Activated T-cell treated with anti-CD3 and anti-CD28 coated beads, Interleukin-2, amount 50 U/mL, for 72 hours (primary cell): ENCODE measurements at regions not wholly inside any gene's neighbourhood (a gene's known extent, or its start where the extent isn't known, plus 50 kb on each side); places are given as distances from the start of the nearest gene placed in this dataset.
"Not testable (repeated sequence)": the region's sequence is repeated elsewhere in the genome, so short reads cannot be mapped to it uniquely, and the experiment has no call there.

Experiments
- ATAC-seq, 2 donors: fragments of 150-1000 bp; cut with Tn5 transposase; replicated peaks in 1 of 2; 2 replicates each; pipeline ENCODE4 v1.10.0; 2021; ENCODE audit warnings: moderate library complexity in 2 of 2, mild to moderate bottlenecking in 1 of 2
- DNase-seq, 2 donors: peaks; one replicate each; pipeline ENCODE4 v3.0.0; 2021 to 2022; ENCODE audit warnings: mixed read lengths in 1 of 2
- H3K27ac Mint-ChIP-seq: one replicate; pipeline ENCODE4 v1.8.0; 2022; ENCODE audit warnings: mild to moderate bottlenecking, moderate library complexity, mixed read lengths
- H3K27me3 Mint-ChIP-seq: one replicate; pipeline ENCODE4 v1.8.0; 2022; ENCODE audit warnings: low read depth, mixed read lengths
- H3K36me3 Mint-ChIP-seq, 2 donors: one replicate each; pipeline ENCODE4 v1.8.0; 2022; ENCODE audit warnings: mixed read lengths in 2 of 2, mild to moderate bottlenecking in 1 of 2; ENCODE audit not compliant: insufficient read depth in 2 of 2
- H3K4me1 Mint-ChIP-seq: one replicate; pipeline ENCODE4 v1.8.0; 2022; ENCODE audit warnings: low read depth, mixed read lengths
- H3K4me3 Mint-ChIP-seq, 2 donors: one replicate each; pipeline ENCODE4 v1.8.0; 2022; ENCODE audit warnings: mild to moderate bottlenecking in 2 of 2, mixed read lengths in 2 of 2, moderate library complexity in 2 of 2
- H3K9me3 Mint-ChIP-seq, 2 donors: one replicate each; pipeline ENCODE4 v1.8.0; 2022; ENCODE audit warnings: mixed read lengths in 2 of 2

DNA sequence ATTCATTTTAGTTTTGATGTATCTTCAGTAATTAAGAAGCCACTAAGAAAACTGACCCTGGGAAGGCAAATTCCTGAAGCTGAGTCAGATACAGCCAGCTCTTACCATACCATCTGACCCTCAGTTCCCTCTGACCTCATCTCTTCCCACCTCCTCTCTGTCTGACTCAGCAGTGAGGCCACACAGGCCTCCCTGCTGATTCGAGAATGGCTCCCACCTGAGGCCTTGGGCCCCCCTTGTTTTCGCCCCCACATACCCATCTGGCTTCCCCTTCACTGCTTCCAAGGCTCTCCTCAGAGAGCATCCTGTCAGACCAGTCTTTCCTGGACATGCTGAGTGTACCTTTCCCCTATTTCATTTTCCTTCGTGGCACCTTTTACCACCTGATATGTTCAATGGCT, 71.0 kb upstream of the CYP1B1 start:
- no peak overlapping the region for H3K27ac Mint-ChIP-seq
- DNase-seq (peak; percentile 14 to 28), ATAC-seq (peak; percentile 81 to 87)
- H3K4me3 Mint-ChIP-seq, result peak overlapping the region; percentile 31 to 57
- no peaks in the 10 kb centered on the region for H3K36me3 Mint-ChIP-seq
- no peaks in the 10 kb centered on the region for H3K4me1 Mint-ChIP-seq
- peaks cover 0 to 2% of the 10 kb centered on the region in 2 donors for H3K9me3 Mint-ChIP-seq
- peaks cover 6% of the 10 kb centered on the region for H3K27me3 Mint-ChIP-seq

DNA sequence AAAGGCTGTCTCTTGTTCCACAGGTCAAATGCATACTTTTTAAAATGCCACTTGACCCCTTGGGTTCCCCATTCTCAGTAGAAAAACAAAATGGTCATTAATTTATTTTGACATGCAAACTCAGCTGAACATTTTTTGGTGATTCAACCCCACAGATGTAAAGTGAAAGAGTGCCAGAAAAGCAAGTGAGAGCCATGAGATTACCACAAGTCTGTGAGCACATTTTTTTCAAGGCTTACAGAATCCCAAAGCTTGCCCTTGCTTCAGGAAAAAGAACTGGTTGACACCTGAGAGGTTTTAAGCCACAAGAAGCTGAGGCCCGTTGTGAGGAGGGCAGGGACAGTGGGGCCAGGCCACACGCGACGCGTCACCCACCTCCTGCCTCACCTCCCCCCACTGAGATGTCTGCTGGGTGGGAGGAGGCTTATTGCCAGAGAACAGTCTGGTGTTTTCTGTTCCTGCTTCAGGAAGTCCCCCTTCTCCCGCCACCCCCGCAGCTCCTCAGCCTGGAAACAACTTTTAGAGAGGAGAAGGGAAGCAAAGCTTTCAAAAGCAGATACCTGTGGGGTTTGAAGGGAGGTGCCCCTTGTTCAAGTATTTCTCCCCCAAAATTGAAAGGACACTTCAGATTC, 70.4 kb upstream of the CYP1B1 start:
- Mint-ChIP-seq H3K4me1 (no peaks in the 10 kb centered on the region), H3K27ac (no peak overlapping the region), H3K36me3 (no peaks in the 10 kb centered on the region), H3K4me3 (peak overlapping the region in 1 of 2 donors; percentile 57), H3K9me3 (peaks cover 0 to 2% of the 10 kb centered on the region in 2 donors), H3K27me3 (peaks cover 7% of the 10 kb centered on the region)
- DNase-seq, result peak; percentile 4 to 16
- peak; percentile 53 to 66 for ATAC-seq

DNA sequence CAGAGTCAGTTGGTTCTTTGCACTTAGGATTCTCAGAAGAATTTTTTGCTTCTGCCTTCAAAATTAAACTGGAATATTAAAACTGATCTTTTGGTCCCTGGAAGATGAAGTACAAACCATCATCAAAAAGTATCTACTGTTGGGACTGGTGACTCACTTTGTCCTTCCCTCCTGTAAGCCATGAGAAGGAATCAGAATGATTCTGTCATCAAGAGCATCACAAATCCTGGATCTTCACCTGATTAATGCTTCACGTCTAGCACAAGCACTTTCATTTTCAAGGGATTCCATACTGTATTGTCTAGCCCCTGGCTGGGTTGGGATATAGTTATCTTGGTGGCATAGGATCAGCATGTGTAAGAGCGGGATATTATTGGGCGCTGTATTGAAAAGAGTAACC, 69.3 kb upstream of the CYP1B1 start:
- Mint-ChIP-seq H3K4me3 (no peak overlapping the region), H3K27me3 (peaks cover 12% of the 10 kb centered on the region), H3K9me3 (peaks cover 0 to 2% of the 10 kb centered on the region in 2 donors), H3K36me3 (no peaks in the 10 kb centered on the region), H3K4me1 (no peaks in the 10 kb centered on the region), H3K27ac (no peak overlapping the region)
- no peak for DNase-seq
- no peak for ATAC-seq

DNA sequence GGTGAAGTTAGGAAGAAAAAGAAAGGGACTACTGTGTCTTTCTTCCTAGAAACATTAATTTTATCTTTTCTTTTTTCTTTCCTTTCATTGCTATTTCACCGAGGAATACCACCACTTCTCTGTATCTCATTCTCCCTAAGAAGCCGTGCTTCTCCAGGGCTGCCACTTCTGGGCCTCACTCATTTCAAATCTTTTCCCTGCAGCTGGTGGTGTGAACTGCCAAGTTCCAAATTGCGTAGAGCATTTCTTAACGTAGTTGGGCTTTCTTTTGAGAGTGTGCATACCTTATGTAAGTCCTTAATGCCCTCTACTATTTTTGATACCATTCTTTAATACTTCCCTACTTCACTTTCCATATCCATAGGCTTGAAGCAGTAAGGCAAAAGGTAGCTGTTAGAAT, 66.7 kb upstream of the CYP1B1 start:
- ATAC-seq (no peak), DNase-seq (no peak)
- peaks cover 12% of the 10 kb centered on the region for H3K27me3 Mint-ChIP-seq
- no peak overlapping the region for H3K27ac Mint-ChIP-seq
- no peak overlapping the region for H3K4me3 Mint-ChIP-seq
- no peaks in the 10 kb centered on the region for H3K4me1 Mint-ChIP-seq
- no peaks in the 10 kb centered on the region for H3K36me3 Mint-ChIP-seq
- peaks cover 0 to under 1% of the 10 kb centered on the region in 2 donors for H3K9me3 Mint-ChIP-seq

DNA sequence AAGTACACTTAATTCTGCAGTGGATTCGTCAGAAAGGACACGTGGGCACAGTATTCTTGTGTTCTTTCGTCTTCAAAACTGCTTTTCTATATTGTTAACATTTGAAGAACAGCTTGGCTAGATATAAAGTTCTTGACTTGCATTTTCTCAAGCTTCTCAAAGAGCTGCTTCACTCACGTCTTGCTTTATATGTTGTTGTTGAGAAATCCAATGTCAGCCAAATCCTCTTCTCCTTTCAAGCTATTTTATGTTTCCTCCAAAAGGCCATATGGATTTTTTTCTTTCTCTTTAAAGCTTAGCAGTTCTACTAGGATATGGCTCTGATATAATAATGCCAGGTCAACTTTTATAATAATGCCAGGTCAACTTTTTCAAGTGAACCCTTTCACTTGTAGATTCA, 65.5 kb upstream of the CYP1B1 start:
- no peak for DNase-seq
- Mint-ChIP-seq H3K9me3 (peaks cover 1 to 3% of the 10 kb centered on the region in 2 donors), H3K4me1 (no peaks in the 10 kb centered on the region), H3K4me3 (no peak overlapping the region), H3K27me3 (peaks cover 20% of the 10 kb centered on the region), H3K27ac (no peak overlapping the region), H3K36me3 (no peaks in the 10 kb centered on the region)
- ATAC-seq, result no peak

DNA sequence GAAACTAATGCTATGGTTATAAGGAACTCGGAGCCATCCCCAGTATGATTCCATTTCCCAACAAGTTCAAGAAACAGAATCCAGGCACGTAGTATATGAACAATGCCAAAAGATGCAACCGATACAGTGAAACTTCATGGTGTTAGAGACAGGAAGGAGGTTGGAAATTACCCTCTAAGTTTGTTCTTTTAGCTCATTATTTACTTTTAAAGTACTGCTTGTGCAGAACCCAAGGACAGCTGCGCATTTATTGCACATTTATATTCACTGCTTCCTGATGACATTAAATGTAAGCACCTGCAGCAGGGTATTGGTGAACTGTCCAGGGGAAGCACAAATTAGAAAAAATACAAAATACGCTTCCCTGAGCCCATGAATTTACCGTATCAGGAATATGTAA, 63.0 kb upstream of the CYP1B1 start:
- Mint-ChIP-seq H3K27ac (no peak overlapping the region), H3K36me3 (no peaks in the 10 kb centered on the region), H3K27me3 (peaks cover 28% of the 10 kb centered on the region), H3K9me3 (peaks cover 1 to 3% of the 10 kb centered on the region in 2 donors), H3K4me3 (no peak overlapping the region), H3K4me1 (no peaks in the 10 kb centered on the region)
- DNase-seq (no peak), ATAC-seq (no peak)

DNA sequence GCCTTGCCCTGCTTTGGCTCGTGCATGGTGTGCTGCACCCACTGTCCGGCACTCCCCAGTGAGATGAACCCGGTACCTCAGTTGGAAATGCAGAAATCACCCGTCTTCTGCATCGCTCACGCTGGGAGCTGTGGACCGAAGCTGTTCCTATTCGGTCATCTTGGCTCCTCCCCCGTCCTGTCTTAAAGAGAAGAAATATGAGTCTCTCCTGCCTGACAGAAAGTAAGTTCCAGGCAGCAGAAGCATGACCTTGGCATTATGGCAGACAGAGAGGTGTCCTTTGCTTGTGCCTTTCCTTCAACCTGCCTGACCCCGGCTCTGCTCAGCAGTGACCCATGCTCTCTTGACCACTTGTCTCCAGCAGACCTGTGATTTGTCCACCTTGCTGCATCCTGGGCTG, 62.5 kb upstream of the CYP1B1 start:
- Mint-ChIP-seq H3K36me3 (no peaks in the 10 kb centered on the region), H3K27me3 (peaks cover 28% of the 10 kb centered on the region), H3K4me3 (no peak overlapping the region), H3K4me1 (no peaks in the 10 kb centered on the region), H3K27ac (no peak overlapping the region), H3K9me3 (peaks cover 1 to 3% of the 10 kb centered on the region in 2 donors)
- ATAC-seq, result no peak
- no peak for DNase-seq

DNA sequence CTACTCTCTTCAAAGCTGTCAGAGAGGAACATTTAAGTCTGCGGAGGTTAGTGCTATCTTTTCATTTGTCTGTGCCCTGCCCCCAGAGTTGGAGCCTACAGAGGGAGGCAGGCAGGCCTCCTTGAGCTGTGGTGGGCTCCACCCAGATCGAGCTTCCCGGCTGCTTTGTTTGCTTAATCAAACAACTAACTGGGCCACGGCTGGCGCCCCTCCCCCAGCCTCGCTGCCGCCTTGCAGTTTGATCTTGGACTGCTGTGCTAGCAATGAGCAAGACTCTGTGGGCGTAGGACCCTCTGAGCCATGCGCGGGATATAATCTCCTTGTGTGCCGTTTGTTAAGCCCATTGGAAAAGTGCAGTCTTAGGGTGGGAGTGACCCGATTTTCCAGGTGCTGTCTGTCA, 62.0 kb upstream of the CYP1B1 start:
- H3K4me1 Mint-ChIP-seq, H3K9me3 Mint-ChIP-seq, DNase-seq, ATAC-seq, H3K36me3 Mint-ChIP-seq, H3K27ac Mint-ChIP-seq, H3K4me3 Mint-ChIP-seq: not testable (repeated sequence)
- H3K27me3 Mint-ChIP-seq, result peaks cover 28% of the 10 kb centered on the region

DNA sequence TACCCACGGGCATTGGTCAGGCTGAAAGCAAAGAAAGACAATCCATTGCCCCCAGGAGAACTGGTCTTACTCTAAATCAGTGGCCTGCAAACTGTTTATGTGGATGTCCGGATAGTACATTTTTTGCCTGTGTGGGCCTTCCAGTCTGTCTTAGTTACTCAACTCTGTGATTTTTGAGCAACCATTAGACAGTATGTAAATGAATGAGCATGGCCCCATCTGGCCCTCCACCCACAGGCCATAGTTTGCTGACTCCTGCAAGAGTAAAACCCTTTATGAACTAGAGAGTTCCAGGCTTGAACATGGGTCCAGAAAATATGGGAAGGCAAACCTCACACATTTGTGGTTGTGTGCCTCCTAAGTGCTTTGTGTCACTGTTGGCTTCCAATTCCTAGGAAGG, 55.7 kb upstream of the CYP1B1 start:
- ATAC-seq, result no peak
- peaks cover 5 to 10% of the 10 kb centered on the region in 2 donors for H3K9me3 Mint-ChIP-seq
- no peaks in the 10 kb centered on the region for H3K4me1 Mint-ChIP-seq
- H3K4me3 Mint-ChIP-seq, result no peak overlapping the region
- DNase-seq, result no peak
- H3K27me3 Mint-ChIP-seq, result peaks cover 9% of the 10 kb centered on the region
- H3K36me3 Mint-ChIP-seq, result peaks cover 6 to 10% of the 10 kb centered on the region in 2 donors
- no peak overlapping the region for H3K27ac Mint-ChIP-seq

DNA sequence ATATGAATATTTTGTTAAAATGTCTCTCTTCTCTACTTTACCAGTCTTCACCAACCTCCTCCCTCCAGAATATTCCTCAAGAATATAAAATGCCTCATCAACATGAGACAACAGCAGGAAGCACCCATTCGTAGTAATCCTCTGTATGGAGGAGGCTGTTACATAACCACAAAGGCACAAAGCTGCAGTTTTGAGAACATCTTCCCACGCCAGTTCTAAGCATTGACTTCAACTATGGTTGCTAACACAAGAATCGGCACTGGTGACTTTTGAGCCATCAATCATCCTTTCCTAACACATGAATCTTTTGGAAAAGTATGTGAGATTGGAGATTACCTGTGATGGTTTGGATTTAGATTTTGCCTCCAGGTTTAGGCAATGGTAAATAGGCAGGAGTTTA, 54.9 kb upstream of the CYP1B1 start:
- Mint-ChIP-seq H3K27me3 (peaks cover 8% of the 10 kb centered on the region), H3K4me3 (no peak overlapping the region), H3K9me3 (peaks cover 9 to 13% of the 10 kb centered on the region in 2 donors), H3K27ac (no peak overlapping the region), H3K36me3 (peaks cover 7 to 13% of the 10 kb centered on the region in 2 donors), H3K4me1 (no peaks in the 10 kb centered on the region)
- DNase-seq (no peak), ATAC-seq (no peak)

DNA sequence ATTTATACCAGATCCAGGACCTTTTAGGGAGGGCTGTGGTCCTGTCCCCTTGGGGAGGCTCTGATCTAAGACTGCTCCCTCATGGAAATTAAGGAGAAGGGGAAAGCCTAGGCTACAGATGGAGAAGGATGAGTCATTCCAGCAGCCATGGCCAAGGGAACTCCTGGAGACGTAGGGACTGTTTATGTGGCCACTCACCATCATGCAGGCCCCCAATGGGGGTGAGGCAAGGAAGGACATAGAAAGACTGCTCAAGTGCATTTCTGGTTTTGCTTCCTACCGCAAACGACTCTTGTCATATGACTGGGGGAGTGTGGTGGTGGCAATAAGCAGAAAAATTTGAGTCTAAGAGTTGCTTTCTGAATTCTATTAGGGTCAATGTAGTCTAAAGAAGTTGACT, 54.0 kb upstream of the CYP1B1 start:
- peaks cover 7 to 13% of the 10 kb centered on the region in 2 donors for H3K36me3 Mint-ChIP-seq
- no peak overlapping the region for H3K27ac Mint-ChIP-seq
- ATAC-seq, result no peak
- peaks cover 5% of the 10 kb centered on the region for H3K27me3 Mint-ChIP-seq
- peaks cover 10 to 13% of the 10 kb centered on the region in 2 donors for H3K9me3 Mint-ChIP-seq
- no peaks in the 10 kb centered on the region for H3K4me1 Mint-ChIP-seq
- DNase-seq, result no peak
- H3K4me3 Mint-ChIP-seq, result no peak overlapping the region

DNA sequence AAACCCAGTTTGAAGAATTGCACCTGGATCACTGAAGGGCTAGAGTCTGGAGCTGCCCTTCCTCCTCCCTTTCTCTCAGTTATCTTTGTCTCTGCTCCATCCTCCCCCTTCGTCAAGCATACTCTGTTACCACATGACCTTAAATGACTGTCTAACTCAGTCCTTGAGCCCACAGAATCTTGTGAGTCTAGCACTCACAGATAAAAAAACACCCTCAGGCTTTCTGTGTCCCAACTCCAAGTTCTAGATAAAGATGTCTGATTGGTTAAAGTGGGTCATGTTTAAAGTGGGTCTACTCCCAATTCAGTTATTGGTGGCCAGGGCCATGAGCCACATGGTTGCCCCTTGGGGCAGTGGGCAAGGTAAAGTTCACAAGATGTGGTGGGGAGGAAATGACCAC, 53.5 kb upstream of the CYP1B1 start:
- Mint-ChIP-seq H3K27me3 (no peaks in the 10 kb centered on the region), H3K9me3 (peaks cover 10 to 13% of the 10 kb centered on the region in 2 donors), H3K36me3 (peaks cover 7 to 13% of the 10 kb centered on the region in 2 donors), H3K4me1 (no peaks in the 10 kb centered on the region), H3K4me3 (no peak overlapping the region), H3K27ac (no peak overlapping the region)
- ATAC-seq, result no peak
- DNase-seq, result no peak

DNA sequence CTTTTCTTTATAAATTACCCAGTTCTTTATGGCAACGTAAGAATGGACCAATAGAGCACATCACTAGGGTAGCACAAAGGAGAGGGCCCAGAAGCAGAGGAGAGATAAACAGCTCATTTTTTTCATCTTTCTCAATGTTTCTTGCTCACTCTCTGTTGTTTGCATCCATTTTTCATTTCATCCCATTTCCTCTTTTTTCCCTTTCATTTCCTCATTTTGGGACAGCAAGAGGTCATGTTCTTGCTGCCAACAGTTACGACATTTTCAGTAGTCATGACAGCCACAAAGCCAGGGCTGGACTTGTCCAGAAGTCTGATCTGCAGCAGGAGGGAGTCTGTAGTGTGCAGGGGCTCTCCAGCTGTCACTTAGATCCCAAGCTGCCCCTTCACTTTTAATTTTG, 52.7 kb upstream of the CYP1B1 start:
- H3K27me3 Mint-ChIP-seq, result no peaks in the 10 kb centered on the region
- ATAC-seq (no peak), DNase-seq (no peak)
- H3K36me3 Mint-ChIP-seq, result peaks cover 7 to 13% of the 10 kb centered on the region in 2 donors
- H3K9me3 Mint-ChIP-seq, result peaks cover 10 to 13% of the 10 kb centered on the region in 2 donors
- no peak overlapping the region for H3K4me3 Mint-ChIP-seq
- H3K27ac Mint-ChIP-seq, result no peak overlapping the region
- no peaks in the 10 kb centered on the region for H3K4me1 Mint-ChIP-seq

DNA sequence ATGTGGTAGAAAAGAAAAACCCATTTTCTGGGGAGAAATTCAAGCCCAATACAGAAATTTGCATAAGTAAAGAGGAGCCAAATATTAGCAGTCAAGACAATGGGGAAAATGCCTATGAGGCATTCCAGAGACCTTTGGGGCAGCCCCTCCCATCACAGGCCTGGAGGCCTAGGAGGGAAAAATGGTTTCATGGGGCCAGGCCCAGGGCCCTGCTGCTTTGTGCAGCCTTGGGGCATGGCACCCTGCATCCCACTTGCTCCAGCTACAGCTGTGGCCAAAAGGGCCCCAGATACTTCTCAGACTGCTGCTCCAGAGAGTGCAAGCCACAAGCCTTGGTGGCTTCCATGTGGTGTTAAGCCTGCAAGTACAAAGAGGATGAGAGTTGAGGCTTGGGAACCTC, 51.3 kb upstream of the CYP1B1 start:
- peaks cover 7 to 13% of the 10 kb centered on the region in 2 donors for H3K36me3 Mint-ChIP-seq
- DNase-seq (no peak), ATAC-seq (no peak)
- H3K9me3 Mint-ChIP-seq, result peaks cover 10 to 13% of the 10 kb centered on the region in 2 donors
- H3K27me3 Mint-ChIP-seq, result no peaks in the 10 kb centered on the region
- no peak overlapping the region for H3K27ac Mint-ChIP-seq
- no peaks in the 10 kb centered on the region for H3K4me1 Mint-ChIP-seq
- no peak overlapping the region for H3K4me3 Mint-ChIP-seq
